ENCODE measurements at regions not wholly inside any gene's neighbourhood (a gene's known extent, or its start where the extent isn't known, plus 50 kb on each side); places are given as distances from the start of the nearest gene placed in this dataset.

DNA sequence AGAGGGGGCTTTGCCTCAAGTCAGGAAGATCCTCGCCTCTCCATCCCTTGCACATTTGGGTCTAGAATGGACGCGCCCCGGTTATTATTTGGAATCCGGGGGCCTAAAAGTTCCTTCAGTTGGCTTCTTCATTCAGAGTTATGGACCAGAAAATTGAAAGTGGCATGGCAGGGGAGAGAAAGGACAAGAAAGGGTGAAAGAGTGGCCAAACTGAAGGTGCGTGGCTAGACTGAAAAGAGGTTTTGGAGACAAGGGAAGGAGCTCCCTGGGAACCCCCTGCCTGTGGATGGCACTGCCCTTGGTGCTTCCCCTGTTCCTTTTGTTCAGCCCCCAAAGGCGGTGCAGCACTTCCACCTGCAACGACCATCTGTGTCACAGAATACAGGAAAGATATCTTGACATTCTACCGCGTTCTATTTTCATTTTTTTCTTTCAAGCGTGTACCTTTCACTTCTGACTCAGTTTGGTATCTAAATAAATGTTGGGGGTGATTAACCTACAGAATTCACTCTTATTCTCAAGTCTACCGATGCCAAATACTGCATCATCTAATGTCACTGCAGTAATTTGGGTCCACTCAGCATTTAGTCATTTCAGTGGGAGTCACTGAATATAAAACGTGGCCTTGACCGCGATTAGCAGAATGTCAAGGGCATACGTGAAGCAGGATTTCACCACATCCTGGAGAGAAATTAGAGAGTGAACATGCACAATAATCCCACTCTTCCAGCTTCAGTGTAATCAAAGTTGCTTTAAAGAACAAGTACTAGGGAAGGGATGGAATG is 88.1 kb upstream of the ARHGAP32 start (continued):
- TF ChIP-seq RXRB (CRISPR knock-in tag; IDR thresholded peaks at IDR 0.05; ENCODE audit: borderline replicate concordance) = peak; percentile 65; the same call in 1 of the 2 replicates
- peak; percentile 91 for TF ChIP-seq RARA (CRISPR knock-in tag; IDR thresholded peaks at IDR 0.05)
- TF ChIP-seq SAFB2 (CRISPR knock-in tag; IDR thresholded peaks at IDR 0.05; ENCODE audit: borderline replicate concordance, low read depth) = 0 out of 2 replicates have a peak, but pooled peaks have one; percentile 7
- no peak for TF ChIP-seq SETDB1 (CRISPR knock-in tag; IDR thresholded peaks at IDR 0.05; ENCODE audit: borderline replicate concordance)
- peak; percentile 52; the same call in 1 of the 2 replicates for TF ChIP-seq ETV5 (CRISPR knock-in tag; IDR thresholded peaks at IDR 0.05; ENCODE audit: borderline replicate concordance)
- TF ChIP-seq EP300 (IDR thresholded peaks at IDR 0.05; ENCODE audit: low read depth in 2 of 2, low read length in 2 of 2) = 0 out of 4 replicates have a peak, but pooled peaks of 1 of the 2 experiments have one; percentile 27
- no peak for TF ChIP-seq EP300 (CRISPR knock-in tag; IDR thresholded peaks at IDR 0.05; ENCODE audit: borderline replicate concordance)
- 0 out of 2 replicates have a peak, but pooled peaks have one; percentile 4 for TF ChIP-seq TAF1 (CRISPR knock-in tag; IDR thresholded peaks at IDR 0.05)
- no peak for TF ChIP-seq TP53 (CRISPR knock-in tag; conservative IDR thresholded peaks at IDR 0.05)
- TF ChIP-seq, protein P1, sequence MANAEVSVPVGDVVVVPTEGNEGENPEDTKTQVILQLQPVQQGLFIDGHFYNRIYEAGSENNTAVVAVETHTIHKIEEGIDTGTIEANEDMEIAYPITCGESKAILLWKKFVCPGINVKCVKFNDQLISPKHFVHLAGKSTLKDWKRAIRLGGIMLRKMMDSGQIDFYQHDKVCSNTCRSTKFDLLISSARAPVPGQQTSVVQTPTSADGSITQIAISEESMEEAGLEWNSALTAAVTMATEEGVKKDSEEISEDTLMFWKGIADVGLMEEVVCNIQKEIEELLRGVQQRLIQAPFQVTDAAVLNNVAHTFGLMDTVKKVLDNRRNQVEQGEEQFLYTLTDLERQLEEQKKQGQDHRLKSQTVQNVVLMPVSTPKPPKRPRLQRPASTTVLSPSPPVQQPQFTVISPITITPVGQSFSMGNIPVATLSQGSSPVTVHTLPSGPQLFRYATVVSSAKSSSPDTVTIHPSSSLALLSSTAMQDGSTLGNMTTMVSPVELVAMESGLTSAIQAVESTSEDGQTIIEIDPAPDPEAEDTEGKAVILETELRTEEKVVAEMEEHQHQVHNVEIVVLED (CRISPR knock-in tag; IDR thresholded peaks at IDR 0.05; ENCODE audit: borderline replicate concordance) = peak; percentile 4; the same call in 1 of the 2 replicates
- no peak for TF ChIP-seq ZNF160 (CRISPR knock-in tag; IDR thresholded peaks at IDR 0.05)
- TF ChIP-seq RBM39 (IDR thresholded peaks at IDR 0.05; ENCODE audit: low read depth, low read length, poor library complexity, severe bottlenecking) = peak; percentile 12
- TF ChIP-seq RFXAP (CRISPR knock-in tag; IDR thresholded peaks at IDR 0.05; ENCODE audit: borderline replicate concordance) = no peak
- peak; percentile 35; the same call in 1 of the 2 replicates for TF ChIP-seq SAP130 (CRISPR knock-in tag; IDR thresholded peaks at IDR 0.05; ENCODE audit: low read depth)
- TF ChIP-seq HOXA9 (CRISPR knock-in tag; IDR thresholded peaks at IDR 0.05; ENCODE audit: borderline replicate concordance) = no peak
- TF ChIP-seq SOX13 (IDR thresholded peaks at IDR 0.05) = no peak
- peak in 1 of 2 experiments; percentile 13; a peak in 1 of 4 replicates for TF ChIP-seq SOX13 (CRISPR knock-in tag; conservative IDR thresholded peaks at IDR 0.05 in 1 of 2, IDR thresholded peaks at IDR 0.05 in 1 of 2)
- no peak for TF ChIP-seq FIP1L1 (IDR thresholded peaks at IDR 0.05; ENCODE audit: borderline replicate concordance, insufficient read depth, low read depth, low read length)
- TF ChIP-seq ZNF761 (CRISPR knock-in tag; conservative IDR thresholded peaks at IDR 0.05) = 0 out of 2 replicates have a peak, but pooled peaks have one; percentile 7
- no peak for TF ChIP-seq MAZ (IDR thresholded peaks at IDR 0.05; ENCODE audit: borderline replicate concordance, low read depth, low read length)
- TF ChIP-seq MAZ (CRISPR knock-in tag; IDR thresholded peaks at IDR 0.05; ENCODE audit: low read depth) = no peak
- 0 out of 2 replicates have a peak, but pooled peaks have one; percentile 29 for TF ChIP-seq HMG20B (CRISPR knock-in tag; conservative IDR thresholded peaks at IDR 0.05)
- TF ChIP-seq, protein P2, sequence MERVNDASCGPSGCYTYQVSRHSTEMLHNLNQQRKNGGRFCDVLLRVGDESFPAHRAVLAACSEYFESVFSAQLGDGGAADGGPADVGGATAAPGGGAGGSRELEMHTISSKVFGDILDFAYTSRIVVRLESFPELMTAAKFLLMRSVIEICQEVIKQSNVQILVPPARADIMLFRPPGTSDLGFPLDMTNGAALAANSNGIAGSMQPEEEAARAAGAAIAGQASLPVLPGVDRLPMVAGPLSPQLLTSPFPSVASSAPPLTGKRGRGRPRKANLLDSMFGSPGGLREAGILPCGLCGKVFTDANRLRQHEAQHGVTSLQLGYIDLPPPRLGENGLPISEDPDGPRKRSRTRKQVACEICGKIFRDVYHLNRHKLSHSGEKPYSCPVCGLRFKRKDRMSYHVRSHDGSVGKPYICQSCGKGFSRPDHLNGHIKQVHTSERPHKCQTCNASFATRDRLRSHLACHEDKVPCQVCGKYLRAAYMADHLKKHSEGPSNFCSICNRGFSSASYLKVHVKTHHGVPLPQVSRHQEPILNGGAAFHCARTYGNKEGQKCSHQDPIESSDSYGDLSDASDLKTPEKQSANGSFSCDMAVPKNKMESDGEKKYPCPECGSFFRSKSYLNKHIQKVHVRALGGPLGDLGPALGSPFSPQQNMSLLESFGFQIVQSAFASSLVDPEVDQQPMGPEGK (CRISPR knock-in tag; IDR thresholded peaks at IDR 0.05) = 0 out of 2 replicates have a peak, but pooled peaks have one; percentile 17
- peak; percentile 62 for TF ChIP-seq BCL6 (CRISPR knock-in tag; IDR thresholded peaks at IDR 0.05)

All from HepG2 (cell line).